Brain microvascular endothelial cell (primary cell): ENCODE measurements at regions not wholly inside any gene's neighbourhood (a gene's known extent, or its start where the extent isn't known, plus 50 kb on each side); places are given as distances from the start of the nearest gene placed in this dataset.

Source experiments
- DNase-seq: peaks from one replicate; pipeline ENCODE4 v3.0.0-alpha.2; 2020
- H3K27ac ChIP-seq: fragments of 250-450 bp; sonication (Bioruptor Pico); 2 replicates; pipeline ENCODE4 v1.5.1; 2020; ENCODE audit warnings: mild to moderate bottlenecking, moderate library complexity
- H3K27me3 ChIP-seq: fragments of 250-450 bp; sonication (Bioruptor Pico); replicated peaks from 2 replicates; pipeline ENCODE4 v1.5.1; 2020; ENCODE audit warnings: mild to moderate bottlenecking
- H3K36me3 ChIP-seq: fragments of 250-450 bp; sonication (Bioruptor Pico); replicated peaks from 2 replicates; pipeline ENCODE4 v1.5.1; 2020; ENCODE audit warnings: mild to moderate bottlenecking
- H3K4me3 ChIP-seq: 2 replicates; pipeline ENCODE4 v1.5.1; 2011; ENCODE audit warnings: low read depth, mild to moderate bottlenecking, control low read depth, low read length, moderate library complexity
- in situ Hi-C: cut with HindIII; loops from 2 replicates; pipeline ENCODE4 v1.10.0; 2017; ENCODE audit warnings: low sequenced_read_pairs, low pct_ligation_motif_present
- TF ChIP-seq, protein P1 (sequence below): IDR thresholded peaks from 2 replicates; pipeline ENCODE4 v1.5.1; 2011; ENCODE audit warnings: low read depth, mild to moderate bottlenecking, moderate library complexity, low read length, control low read depth, inconsistent platforms; ENCODE audit errors: missing control alignments

- Histone ChIP-seq H3K27ac (no peak overlapping the region), H3K4me3 (no peak overlapping the region), H3K27me3 (no peaks in the 10 kb centered on the region), H3K36me3 (no peaks in the 10 kb centered on the region)
- TF ChIP-seq, protein P1, sequence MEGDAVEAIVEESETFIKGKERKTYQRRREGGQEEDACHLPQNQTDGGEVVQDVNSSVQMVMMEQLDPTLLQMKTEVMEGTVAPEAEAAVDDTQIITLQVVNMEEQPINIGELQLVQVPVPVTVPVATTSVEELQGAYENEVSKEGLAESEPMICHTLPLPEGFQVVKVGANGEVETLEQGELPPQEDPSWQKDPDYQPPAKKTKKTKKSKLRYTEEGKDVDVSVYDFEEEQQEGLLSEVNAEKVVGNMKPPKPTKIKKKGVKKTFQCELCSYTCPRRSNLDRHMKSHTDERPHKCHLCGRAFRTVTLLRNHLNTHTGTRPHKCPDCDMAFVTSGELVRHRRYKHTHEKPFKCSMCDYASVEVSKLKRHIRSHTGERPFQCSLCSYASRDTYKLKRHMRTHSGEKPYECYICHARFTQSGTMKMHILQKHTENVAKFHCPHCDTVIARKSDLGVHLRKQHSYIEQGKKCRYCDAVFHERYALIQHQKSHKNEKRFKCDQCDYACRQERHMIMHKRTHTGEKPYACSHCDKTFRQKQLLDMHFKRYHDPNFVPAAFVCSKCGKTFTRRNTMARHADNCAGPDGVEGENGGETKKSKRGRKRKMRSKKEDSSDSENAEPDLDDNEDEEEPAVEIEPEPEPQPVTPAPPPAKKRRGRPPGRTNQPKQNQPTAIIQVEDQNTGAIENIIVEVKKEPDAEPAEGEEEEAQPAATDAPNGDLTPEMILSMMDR: no peak
- in situ Hi-C loops: no loop called here
- DNase-seq: no peak
Measured at GRCh38 chr20:4370851-4371250, 121.8 kb upstream of the ADRA1D start.

DNA sequence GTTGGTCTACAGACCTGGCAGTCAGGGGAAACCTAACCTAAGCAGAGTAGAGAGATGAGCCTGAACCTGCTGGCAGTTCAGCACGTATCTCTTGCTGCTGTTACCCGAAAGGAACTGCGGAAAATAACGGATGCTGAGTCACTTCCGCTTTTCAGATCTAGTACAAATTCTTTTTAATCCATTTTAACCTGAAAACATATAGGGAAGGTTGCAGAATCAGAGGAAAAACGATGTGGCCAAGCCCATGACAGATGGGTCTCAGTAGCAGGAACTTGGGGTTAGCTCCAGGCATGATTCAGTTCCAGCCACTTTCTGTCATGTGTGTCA is 120.7 kb upstream of the ADRA1D start:
- H3K4me3 ChIP-seq: no peak overlapping the region
- in situ Hi-C loops: no loop called here
- TF ChIP-seq, protein P1: no peak
- H3K36me3 ChIP-seq: no peaks in the 10 kb centered on the region
- no peak overlapping the region for H3K27ac ChIP-seq
- DNase-seq: no peak
- H3K27me3 ChIP-seq: no peaks in the 10 kb centered on the region

GRCh38 chr20:4369119-4369797 is 120.2 kb upstream of the ADRA1D start:
- no peaks in the 10 kb centered on the region for H3K27me3 ChIP-seq
- H3K36me3 ChIP-seq: no peaks in the 10 kb centered on the region
- no peak overlapping the region for H3K4me3 ChIP-seq
- TF ChIP-seq, protein P1: no peak
- DNase-seq: no peak
- in situ Hi-C loops: no loop called here
- no peak overlapping the region for H3K27ac ChIP-seq

GRCh38 chr20:4366076-4366475 is 117.0 kb upstream of the ADRA1D start:
- H3K4me3 ChIP-seq: no peak overlapping the region
- H3K27me3 ChIP-seq: no peaks in the 10 kb centered on the region
- in situ Hi-C loops: no loop called here
- TF ChIP-seq, protein P1: no peak
- no peak for DNase-seq
- no peak overlapping the region for H3K27ac ChIP-seq
- no peaks in the 10 kb centered on the region for H3K36me3 ChIP-seq

GRCh38 chr20:4358552-4358951 is 109.5 kb upstream of the ADRA1D start:
- TF ChIP-seq, protein P1: no peak
- Histone ChIP-seq H3K36me3 (no peaks in the 10 kb centered on the region), H3K4me3 (no peak overlapping the region), H3K27ac (no peak overlapping the region), H3K27me3 (no peaks in the 10 kb centered on the region)
- DNase-seq: no peak
- in situ Hi-C loops: no loop called here

DNA sequence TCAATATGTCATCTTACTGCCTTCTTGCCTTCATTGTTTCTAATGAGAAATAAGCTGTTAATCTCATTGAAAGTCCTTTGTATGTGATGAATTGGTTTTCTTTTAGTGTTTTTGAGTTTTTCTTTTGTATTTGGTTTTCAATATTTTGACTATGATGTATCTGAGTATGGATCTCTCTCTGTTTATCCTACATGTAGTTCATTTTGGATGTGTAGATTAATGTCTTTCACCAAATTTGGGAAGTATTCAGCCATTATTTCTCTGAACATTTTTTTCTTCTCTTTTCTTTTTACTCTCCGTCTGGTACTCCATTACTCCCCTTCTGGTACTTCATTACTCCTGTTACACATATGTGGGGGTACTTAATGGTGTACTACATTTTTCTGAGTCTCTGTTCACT is 103.3 kb upstream of the ADRA1D start:
- in situ Hi-C loops: no loop called here
- Histone ChIP-seq H3K27me3 (no peaks in the 10 kb centered on the region), H3K27ac (no peak overlapping the region), H3K36me3 (no peaks in the 10 kb centered on the region), H3K4me3 (no peak overlapping the region)
- TF ChIP-seq, protein P1: no peak
- no peak for DNase-seq
